GM12874 (cell line): ENCODE measurements at regions not wholly inside any gene's neighbourhood (a gene's known extent, or its start where the extent isn't known, plus 50 kb on each side); places are given as distances from the start of the nearest gene placed in this dataset.

Source experiments
- CTCF ChIP-seq: IDR thresholded peaks from 2 replicates; pipeline ENCODE4 v1.5.1; 2011; ENCODE audit warnings: low read depth, mild to moderate bottlenecking, control low read depth, low read length, moderate library complexity; ENCODE audit not compliant: insufficient read depth

- TF ChIP-seq CTCF, result no peak
Observed at GRCh38 chr4:23276076-23276475, 583.3 kb downstream of the GBA3 start.

GRCh38 chr4:23269566-23269965 lies 576.8 kb downstream of the GBA3 start:
- no peak for TF ChIP-seq CTCF

DNA sequence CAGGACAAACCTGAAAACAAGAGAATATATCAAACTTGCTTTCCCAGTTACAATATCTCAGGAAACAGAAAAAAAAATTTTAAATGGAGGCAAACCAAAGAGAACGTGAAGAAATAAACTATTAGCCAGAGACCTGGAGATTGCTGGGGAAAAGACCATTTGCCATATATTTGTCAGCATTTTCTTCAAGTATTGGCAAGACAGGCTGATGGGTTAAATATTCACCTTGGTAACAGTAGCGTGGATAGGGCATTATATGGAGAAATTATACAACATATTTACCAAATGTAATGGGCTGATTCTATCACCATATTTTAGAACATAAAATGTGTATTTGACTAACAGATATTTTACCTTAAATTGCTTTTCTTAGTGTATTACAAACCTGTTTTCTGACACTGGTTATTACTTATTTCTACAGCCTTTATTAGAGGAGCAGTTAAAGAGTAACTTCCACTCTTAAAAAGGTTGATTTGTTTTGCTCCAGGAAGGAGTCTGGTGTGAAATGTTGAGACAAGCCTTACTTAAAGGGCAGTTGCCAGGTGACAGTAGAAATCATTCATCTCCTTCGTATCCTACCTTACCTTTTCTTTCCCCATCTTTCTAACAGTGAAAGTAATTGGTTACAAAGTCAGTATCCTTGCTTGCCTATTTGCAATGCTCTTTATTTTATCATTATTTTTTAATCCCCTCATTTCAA lies 575.5 kb downstream of the GBA3 start:
- TF ChIP-seq CTCF, result no peak

DNA sequence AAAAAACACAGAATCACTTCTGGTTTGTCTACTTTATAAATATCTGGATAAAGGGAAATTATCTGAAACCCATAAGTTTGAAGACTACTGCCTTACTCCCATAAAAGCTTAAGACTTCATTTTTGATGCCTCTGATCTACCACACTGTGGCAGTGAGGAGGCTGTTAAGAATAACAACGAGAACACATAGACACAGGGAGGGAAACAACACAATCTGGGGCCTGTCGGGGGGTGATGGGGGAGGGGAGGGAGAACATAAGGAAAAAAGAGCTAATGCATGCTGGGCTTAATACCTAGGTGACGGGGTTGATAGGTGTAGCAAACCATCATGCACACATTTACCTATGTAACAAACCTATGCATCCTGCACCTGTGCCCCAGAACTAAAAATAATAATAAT lies 573.7 kb downstream of the GBA3 start:
- TF ChIP-seq CTCF, result no peak

DNA sequence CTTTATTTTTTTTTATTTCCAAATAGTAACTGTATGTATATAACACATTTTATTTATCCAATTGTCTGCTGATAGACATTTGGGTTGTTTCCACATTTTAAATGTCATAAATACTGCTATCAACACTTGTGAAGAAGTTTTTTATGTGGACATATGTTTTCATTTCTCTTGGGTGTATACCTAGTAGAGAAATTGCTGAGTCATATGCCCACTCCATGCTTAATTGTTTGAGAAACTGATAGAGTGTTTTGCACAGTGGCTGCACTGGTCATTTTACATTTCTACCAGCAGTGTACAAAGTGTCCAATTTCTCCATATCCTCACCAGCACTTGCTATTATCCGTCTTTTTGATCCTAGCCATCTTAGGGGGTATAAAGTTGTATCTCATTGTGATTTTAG lies 567.8 kb downstream of the GBA3 start:
- no peak for TF ChIP-seq CTCF

- TF ChIP-seq CTCF, result no peak
Observed at GRCh38 chr4:23245203-23245832, 552.6 kb downstream of the GBA3 start.

DNA sequence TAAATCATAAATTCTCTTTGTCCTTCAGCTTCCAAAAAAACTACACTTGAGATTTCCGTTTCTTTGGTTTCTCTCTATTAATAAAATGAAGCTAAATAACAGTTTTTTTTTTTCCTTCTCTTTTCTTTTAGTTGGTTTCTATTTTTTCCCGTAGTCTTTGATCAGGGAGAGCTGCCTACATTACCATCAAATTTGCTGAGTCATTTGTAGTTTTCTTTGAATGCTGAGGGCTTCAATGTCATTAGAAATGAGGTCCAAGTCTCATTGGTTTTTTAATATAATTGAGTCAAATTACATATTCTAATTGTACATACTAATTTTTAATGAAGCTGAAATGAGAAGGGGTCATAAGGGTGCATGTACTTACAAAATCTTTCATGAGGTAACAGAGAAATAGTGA lies 550.2 kb downstream of the GBA3 start:
- no peak for TF ChIP-seq CTCF
